DOHH2 (cell line): ENCODE measurements at regions not wholly inside any gene's neighbourhood (a gene's known extent, or its start where the extent isn't known, plus 50 kb on each side); places are given as distances from the start of the nearest gene placed in this dataset.
"Not testable (repeated sequence)": the region's sequence is repeated elsewhere in the genome, so short reads cannot be mapped to it uniquely, and the experiment has no call there.

Experiments used
- H3F3A ChIP-seq: fragments of 200-600 bp; sonication (generic), shearing (Covaris generic); 2 replicates; pipeline ENCODE4 v1.6.0; 2016; ENCODE audit warnings: antibody characterized with exemption, mild to moderate bottlenecking; ENCODE audit not compliant: control insufficient read depth, insufficient read depth
- H3K27ac ChIP-seq: fragments of 200-600 bp; sonication (generic); 2 replicates; pipeline ENCODE4 v1.5.1; 2014; ENCODE audit warnings: low read depth, mild to moderate bottlenecking, low read length, moderate library complexity
- H3K27me3 ChIP-seq: fragments of 200-600 bp; sonication (generic); 2 replicates; pipeline ENCODE4 v1.6.1; 2014; ENCODE audit warnings: mild to moderate bottlenecking, low read length, mixed read lengths; ENCODE audit not compliant: control insufficient read depth
- H3K36me3 ChIP-seq: fragments of 200-600 bp; sonication (generic); 2 replicates; pipeline ENCODE4 v1.6.1; 2014; ENCODE audit warnings: mild to moderate bottlenecking, low read length, moderate library complexity, mixed read lengths; ENCODE audit not compliant: control insufficient read depth
- H3K4me1 ChIP-seq: fragments of 200-600 bp; sonication (generic); 2 replicates; pipeline ENCODE4 v1.6.1; 2014; ENCODE audit warnings: mild to moderate bottlenecking, low read length, mixed read lengths; ENCODE audit not compliant: control insufficient read depth
- H3K4me2 ChIP-seq: fragments of 200-600 bp; sonication (generic); 2 replicates; pipeline ENCODE4 v1.6.0; 2014; ENCODE audit warnings: mild to moderate bottlenecking, low read length, moderate library complexity
- H3K4me3 ChIP-seq: fragments of 200-600 bp; sonication (generic); 2 replicates; pipeline ENCODE4 v1.5.1; 2014; ENCODE audit warnings: mild to moderate bottlenecking, low read length, mixed read lengths
- H3K79me2 ChIP-seq: fragments of 200-600 bp; sonication (generic); 2 replicates; pipeline ENCODE4 v1.6.1; 2014; ENCODE audit warnings: mild to moderate bottlenecking, low read length, mixed read lengths; ENCODE audit not compliant: control insufficient read depth
- H3K9me2 ChIP-seq: fragments of 200-600 bp; sonication (generic); replicated peaks from 2 replicates; pipeline ENCODE4 v1.6.1; 2014; ENCODE audit warnings: mild to moderate bottlenecking, low read length, mixed read lengths; ENCODE audit not compliant: control insufficient read depth
- H3K9me3 ChIP-seq: fragments of 200-600 bp; sonication (generic); 2 replicates; pipeline ENCODE4 v1.6.1; 2014; ENCODE audit warnings: antibody characterized with exemption, low read length, mixed read lengths; ENCODE audit not compliant: control insufficient read depth, insufficient read depth
- H4K20me1 ChIP-seq: fragments of 200-600 bp; sonication (generic); 2 replicates; pipeline ENCODE4 v1.6.0; 2014; ENCODE audit warnings: low read depth, mild to moderate bottlenecking, antibody characterized with exemption, low read length, moderate library complexity; ENCODE audit not compliant: control insufficient read depth, insufficient read depth
- CTCF ChIP-seq: fragments of 200-600 bp; sonication (generic); IDR thresholded peaks from one replicate; pipeline ENCODE4 v1.5.1; 2014; ENCODE audit warnings: antibody characterized with exemption, mild to moderate bottlenecking, low read depth, low read length; ENCODE audit not compliant: poor library complexity, severe bottlenecking
- EZH2phosphoT487 ChIP-seq: fragments of 200-600 bp; sonication (generic); IDR thresholded peaks from 2 replicates; pipeline ENCODE4 v1.6.1; 2017; ENCODE audit warnings: borderline replicate concordance, mild to moderate bottlenecking, antibody characterized with exemption, low read length, moderate library complexity, mixed read lengths

DNA sequence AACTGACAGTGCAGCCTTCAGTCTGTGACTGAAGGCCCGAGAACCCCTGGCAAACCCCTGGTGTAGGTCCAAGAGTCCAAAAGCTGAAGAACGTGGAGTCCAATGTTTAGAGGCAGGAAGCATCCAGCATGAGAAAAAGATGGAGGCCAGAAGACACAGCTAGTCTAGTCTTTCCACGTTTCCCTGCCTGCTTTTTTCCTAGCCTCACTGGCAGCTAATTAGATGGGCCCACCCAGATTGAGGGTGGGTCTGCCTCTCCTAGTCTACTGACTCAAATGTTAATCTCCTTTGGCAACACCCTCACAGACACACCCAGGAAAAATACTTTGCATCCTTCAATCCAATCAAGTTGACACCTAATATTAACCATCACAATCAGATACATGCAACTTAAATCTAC lies 87.8 kb downstream of the TENT5D start:
- H3K27me3 ChIP-seq, H3K79me2 ChIP-seq, H3K4me1 ChIP-seq, H3K9me2 ChIP-seq, H3K4me2 ChIP-seq, H3K36me3 ChIP-seq, H3K27ac ChIP-seq, H3K9me3 ChIP-seq, H3K4me3 ChIP-seq, H3F3A ChIP-seq, H4K20me1 ChIP-seq: not testable (repeated sequence)

GRCh38 chrX:80511969-80512760 lies 91.9 kb downstream of the TENT5D start:
- Histone ChIP-seq H3K79me2 (no peaks in the 10 kb centered on the region), H3K9me3 (no peaks in the 10 kb centered on the region), H3K36me3 (no peaks in the 10 kb centered on the region), H4K20me1 (no peaks in the 10 kb centered on the region), H3K4me3 (no peak overlapping the region), H3K9me2 (no peaks in the 10 kb centered on the region), H3K4me1 (no peaks in the 10 kb centered on the region), H3K27ac (no peak overlapping the region), H3F3A (no peaks in the 10 kb centered on the region), H3K4me2 (no peak overlapping the region), H3K27me3 (no peaks in the 10 kb centered on the region)
- TF ChIP-seq EZH2phosphoT487 (no peak), CTCF (no peak)

DNA sequence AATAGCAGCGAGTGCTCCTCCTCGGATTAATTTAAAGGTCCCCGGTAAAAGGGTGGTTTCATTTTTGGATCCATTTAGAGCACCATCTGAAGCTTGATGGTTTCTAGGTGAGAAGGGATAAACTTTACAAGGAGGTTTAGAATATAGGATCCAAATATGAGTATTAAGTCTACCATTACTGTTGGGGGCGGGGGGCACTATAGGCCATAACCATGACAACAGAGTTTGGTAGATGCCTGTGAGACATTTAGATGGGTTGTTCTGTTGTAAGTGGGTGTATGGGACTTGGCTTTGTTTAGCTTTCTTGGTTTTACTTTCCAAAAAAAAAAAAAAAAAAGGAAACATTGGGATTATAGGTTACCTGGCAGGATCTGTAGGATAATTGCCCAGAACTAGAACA lies 92.7 kb downstream of the TENT5D start:
- H3K27me3 ChIP-seq: no peaks in the 10 kb centered on the region
- no peak for TF ChIP-seq EZH2phosphoT487
- TF ChIP-seq CTCF: no peak
- H3F3A ChIP-seq: no peaks in the 10 kb centered on the region
- H3K9me3 ChIP-seq: no peaks in the 10 kb centered on the region
- H3K79me2 ChIP-seq: no peaks in the 10 kb centered on the region
- no peaks in the 10 kb centered on the region for H4K20me1 ChIP-seq
- no peaks in the 10 kb centered on the region for H3K4me1 ChIP-seq
- no peak overlapping the region for H3K27ac ChIP-seq
- H3K36me3 ChIP-seq: no peaks in the 10 kb centered on the region
- H3K4me2 ChIP-seq: no peak overlapping the region
- H3K9me2 ChIP-seq: no peaks in the 10 kb centered on the region
- H3K4me3 ChIP-seq: no peak overlapping the region

GRCh38 chrX:80513625-80514024 lies 93.4 kb downstream of the TENT5D start:
- Histone ChIP-seq H3K27ac (no peak overlapping the region), H3K79me2 (no peaks in the 10 kb centered on the region), H3K4me1 (no peaks in the 10 kb centered on the region), H3K9me2 (no peaks in the 10 kb centered on the region), H3K36me3 (no peaks in the 10 kb centered on the region), H4K20me1 (no peaks in the 10 kb centered on the region), H3K4me3 (no peak overlapping the region), H3K9me3 (no peaks in the 10 kb centered on the region), H3F3A (no peaks in the 10 kb centered on the region), H3K27me3 (no peaks in the 10 kb centered on the region), H3K4me2 (no peak overlapping the region)
- no peak for TF ChIP-seq CTCF
- no peak for TF ChIP-seq EZH2phosphoT487
